GM12873 (cell line): ENCODE measurements at regions not wholly inside any gene's neighbourhood (a gene's known extent, or its start where the extent isn't known, plus 50 kb on each side); places are given as distances from the start of the nearest gene placed in this dataset.

Experiments used
- CTCF ChIP-seq: IDR thresholded peaks from 2 replicates; pipeline ENCODE4 v1.5.1; 2012; ENCODE audit warnings: low read depth, mild to moderate bottlenecking, moderate library complexity, low read length, control low read depth; ENCODE audit not compliant: insufficient read depth; ENCODE audit errors: missing control alignments

- no peak for TF ChIP-seq CTCF
These were observed 116.2 kb downstream of the TMA16 start for GRCh38 chr4:163610648-163611047.

DNA sequence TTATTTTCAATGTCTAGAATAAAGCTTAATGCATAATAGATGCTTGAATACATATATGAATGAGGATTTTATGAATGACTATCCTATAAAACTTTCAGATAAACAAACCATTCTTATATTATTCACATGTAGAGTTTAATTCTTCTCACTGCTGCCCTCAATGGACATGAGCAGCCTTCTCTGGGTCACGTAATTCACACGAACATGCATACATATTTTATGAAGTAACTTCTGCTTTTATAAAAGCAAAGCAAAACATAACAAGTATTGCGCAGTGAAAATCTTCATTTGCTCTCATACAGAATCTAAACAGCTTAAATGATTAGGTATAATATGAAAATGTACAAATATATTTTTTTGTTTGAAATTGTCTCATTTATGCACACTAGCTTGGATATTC lies 116.7 kb downstream of the TMA16 start:
- no peak for TF ChIP-seq CTCF

GRCh38 chr4:163611784-163612445 lies 117.4 kb downstream of the TMA16 start:
- TF ChIP-seq CTCF = no peak

- no peak for TF ChIP-seq CTCF
These were observed 118.3 kb downstream of the TMA16 start for GRCh38 chr4:163612762-163613161.

- no peak for TF ChIP-seq CTCF
These were observed 118.9 kb downstream of the TMA16 start for GRCh38 chr4:163613383-163613782.

DNA sequence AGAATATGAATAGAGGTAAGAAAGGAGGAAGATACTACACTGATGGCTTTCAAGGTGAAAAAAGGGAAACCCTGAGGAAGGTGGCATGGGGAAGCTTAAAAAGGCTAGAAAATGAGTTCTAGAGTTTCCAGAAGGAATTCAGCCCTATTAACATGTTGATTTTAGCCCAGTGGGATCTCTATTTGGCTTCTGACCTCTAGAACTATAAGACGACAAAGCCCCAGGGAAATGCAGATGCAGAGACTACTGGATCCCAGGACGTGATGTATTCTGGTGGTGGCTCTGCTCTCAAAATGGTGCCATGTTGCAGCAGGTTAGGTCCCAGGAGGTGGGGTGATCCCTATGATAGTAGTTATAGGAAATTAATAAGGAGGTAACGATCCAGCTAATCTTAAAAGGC lies 120.4 kb downstream of the TMA16 start:
- no peak for TF ChIP-seq CTCF

DNA sequence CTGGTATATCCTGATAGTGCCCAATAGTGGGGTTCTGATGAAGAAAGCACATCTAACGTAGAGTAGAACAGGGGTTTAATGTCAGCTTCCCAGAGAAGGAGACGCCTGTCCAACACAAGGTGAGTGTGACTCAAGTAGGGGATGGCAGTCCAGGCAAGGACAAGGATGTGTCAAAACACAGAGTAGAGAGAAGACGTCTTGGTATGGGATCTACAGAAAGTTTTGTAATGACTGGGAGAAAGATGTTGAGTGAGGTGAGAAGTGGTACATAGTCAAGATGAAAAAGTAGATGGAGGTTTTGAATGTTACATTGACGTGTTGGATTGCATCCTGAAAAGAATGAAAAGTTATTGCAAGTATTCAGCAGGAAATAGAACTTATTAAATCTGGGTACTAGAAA lies 124.4 kb downstream of the TMA16 start:
- TF ChIP-seq CTCF = no peak
